Endothelial cell (in vitro differentiated cells): ENCODE measurements at regions not wholly inside any gene's neighbourhood (a gene's known extent, or its start where the extent isn't known, plus 50 kb on each side); places are given as distances from the start of the nearest gene placed in this dataset.

Experiments
- DNase-seq: peaks from one replicate; pipeline ENCODE4 v3.0.0; 2021; ENCODE audit warnings: low spot score
- H3K27ac Mint-ChIP-seq: one replicate; pipeline ENCODE4 v1.8.0; 2021; ENCODE audit warnings: mixed read lengths, inconsistent platforms; ENCODE audit not compliant: unreplicated experiment
- H3K27me3 Mint-ChIP-seq: one replicate; pipeline ENCODE4 v1.8.0; 2021; ENCODE audit warnings: mild to moderate bottlenecking, moderate library complexity, mixed read lengths, inconsistent platforms; ENCODE audit not compliant: unreplicated experiment
- H3K36me3 Mint-ChIP-seq: one replicate; pipeline ENCODE4 v1.8.0; 2021; ENCODE audit warnings: mild to moderate bottlenecking, low read depth, mixed read lengths, inconsistent platforms; ENCODE audit not compliant: unreplicated experiment
- H3K4me1 Mint-ChIP-seq: one replicate; pipeline ENCODE4 v1.8.0; 2021; ENCODE audit warnings: mild to moderate bottlenecking, mixed read lengths, inconsistent platforms; ENCODE audit not compliant: unreplicated experiment
- H3K4me3 Mint-ChIP-seq: one replicate; pipeline ENCODE4 v1.8.0; 2021; ENCODE audit warnings: mild to moderate bottlenecking, mixed read lengths, inconsistent platforms; ENCODE audit not compliant: unreplicated experiment
- H3K9me3 Mint-ChIP-seq: one replicate; pipeline ENCODE4 v1.8.0; 2021; ENCODE audit warnings: mixed read lengths, inconsistent platforms; ENCODE audit not compliant: unreplicated experiment
- TF ChIP-seq, protein P1 (sequence below): fragments of 200-600 bp; sonication (generic); IDR thresholded peaks from one replicate; pipeline ENCODE4 v1.5.0; 2021; ENCODE audit warnings: antibody characterized with exemption; ENCODE audit not compliant: unreplicated experiment

DNA sequence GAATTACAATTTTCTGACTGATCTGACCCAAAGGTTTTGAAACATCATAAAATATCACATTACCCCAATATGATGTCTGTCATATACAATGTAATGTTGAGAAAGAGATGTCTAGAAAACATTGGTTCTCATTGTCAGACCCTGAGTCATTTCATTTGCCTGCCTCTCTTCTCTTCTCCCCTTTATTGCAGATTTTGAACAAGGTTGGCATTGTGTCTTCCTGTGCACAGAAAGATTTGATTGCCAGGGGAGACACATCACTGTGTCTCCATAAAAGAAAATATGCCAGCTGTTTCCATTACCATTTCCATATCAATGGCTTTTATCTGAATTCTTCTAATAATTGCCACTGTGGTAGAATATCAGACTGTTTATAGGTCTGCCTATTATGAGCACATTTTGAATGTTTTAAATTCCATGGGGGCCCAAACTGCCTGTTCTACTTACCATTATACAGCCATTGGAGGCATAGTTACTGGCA, 65.6 kb downstream of the IFI44 start:
- TF ChIP-seq, protein P1, sequence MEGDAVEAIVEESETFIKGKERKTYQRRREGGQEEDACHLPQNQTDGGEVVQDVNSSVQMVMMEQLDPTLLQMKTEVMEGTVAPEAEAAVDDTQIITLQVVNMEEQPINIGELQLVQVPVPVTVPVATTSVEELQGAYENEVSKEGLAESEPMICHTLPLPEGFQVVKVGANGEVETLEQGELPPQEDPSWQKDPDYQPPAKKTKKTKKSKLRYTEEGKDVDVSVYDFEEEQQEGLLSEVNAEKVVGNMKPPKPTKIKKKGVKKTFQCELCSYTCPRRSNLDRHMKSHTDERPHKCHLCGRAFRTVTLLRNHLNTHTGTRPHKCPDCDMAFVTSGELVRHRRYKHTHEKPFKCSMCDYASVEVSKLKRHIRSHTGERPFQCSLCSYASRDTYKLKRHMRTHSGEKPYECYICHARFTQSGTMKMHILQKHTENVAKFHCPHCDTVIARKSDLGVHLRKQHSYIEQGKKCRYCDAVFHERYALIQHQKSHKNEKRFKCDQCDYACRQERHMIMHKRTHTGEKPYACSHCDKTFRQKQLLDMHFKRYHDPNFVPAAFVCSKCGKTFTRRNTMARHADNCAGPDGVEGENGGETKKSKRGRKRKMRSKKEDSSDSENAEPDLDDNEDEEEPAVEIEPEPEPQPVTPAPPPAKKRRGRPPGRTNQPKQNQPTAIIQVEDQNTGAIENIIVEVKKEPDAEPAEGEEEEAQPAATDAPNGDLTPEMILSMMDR, result no peak
- no peaks in the 10 kb centered on the region for H3K9me3 Mint-ChIP-seq
- no peaks in the 10 kb centered on the region for H3K4me1 Mint-ChIP-seq
- peaks cover 1% of the 10 kb centered on the region for H3K27me3 Mint-ChIP-seq
- H3K27ac Mint-ChIP-seq, result no peak overlapping the region
- DNase-seq, result no peak
- no peak overlapping the region for H3K4me3 Mint-ChIP-seq
- H3K36me3 Mint-ChIP-seq, result no peaks in the 10 kb centered on the region

DNA sequence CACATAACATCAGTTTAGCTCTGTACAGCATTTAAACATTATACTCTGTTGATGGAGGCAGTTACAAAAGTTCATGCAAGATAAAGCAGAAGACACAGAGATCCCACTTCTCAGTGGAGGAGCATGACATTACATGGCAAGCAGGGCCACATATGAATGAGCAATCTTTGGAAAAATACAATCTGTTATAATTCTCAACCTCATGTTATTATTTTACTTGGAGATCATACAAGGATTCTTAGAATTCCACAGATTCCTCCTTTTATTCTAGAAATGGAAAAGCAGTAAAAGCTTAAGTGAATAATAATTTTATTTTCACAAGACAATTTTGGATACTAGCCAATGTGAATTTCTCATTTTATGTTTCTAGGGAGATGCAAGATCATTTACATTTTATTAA, 66.6 kb downstream of the IFI44 start:
- Mint-ChIP-seq H3K4me3 (no peak overlapping the region), H3K27ac (no peak overlapping the region), H3K9me3 (no peaks in the 10 kb centered on the region), H3K4me1 (no peaks in the 10 kb centered on the region), H3K27me3 (peaks cover 1% of the 10 kb centered on the region), H3K36me3 (no peaks in the 10 kb centered on the region)
- TF ChIP-seq, protein P1, result no peak
- DNase-seq, result no peak

DNA sequence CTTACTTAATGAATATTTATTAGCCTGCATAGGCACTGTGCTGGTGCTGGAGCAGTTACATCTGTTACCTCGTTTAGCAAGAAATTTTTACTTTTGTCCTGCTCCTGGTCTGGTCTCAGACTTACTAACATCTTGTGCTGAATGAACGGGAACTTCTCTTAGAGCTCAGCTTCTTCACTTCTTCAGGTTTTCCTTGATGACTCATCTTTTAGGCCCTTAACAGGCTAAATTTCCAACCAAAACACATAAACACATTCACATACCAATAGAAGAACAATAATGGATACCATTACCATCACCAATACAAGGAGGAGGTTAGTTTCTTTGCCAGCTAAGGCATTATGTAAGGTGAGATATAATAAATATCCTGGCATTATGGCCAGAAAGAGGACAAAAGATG, 68.9 kb downstream of the IFI44 start:
- Mint-ChIP-seq H3K36me3 (no peaks in the 10 kb centered on the region), H3K27me3 (peaks cover 1% of the 10 kb centered on the region), H3K9me3 (no peaks in the 10 kb centered on the region), H3K27ac (no peak overlapping the region), H3K4me3 (no peak overlapping the region), H3K4me1 (no peaks in the 10 kb centered on the region)
- TF ChIP-seq, protein P1, result no peak
- DNase-seq, result no peak

DNA sequence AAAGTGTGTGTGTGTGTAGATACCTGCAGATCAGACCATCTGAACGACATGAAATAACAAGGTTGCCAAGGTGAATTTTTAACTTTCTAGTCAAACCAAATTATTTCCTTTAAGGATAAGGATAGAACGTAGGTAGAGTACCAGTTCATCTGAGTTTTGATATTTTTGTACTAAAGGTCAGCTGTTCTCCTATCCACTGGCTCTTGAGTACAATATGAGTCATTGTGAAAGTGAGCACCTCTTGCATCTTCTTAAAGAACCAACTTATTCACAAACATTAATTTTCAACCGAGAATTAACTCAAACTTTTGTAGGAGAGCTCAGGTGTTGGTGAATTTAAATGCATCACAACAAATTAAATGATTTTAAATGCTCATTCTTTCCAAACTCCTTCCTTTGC, 71.5 kb downstream of the IFI44 start:
- Mint-ChIP-seq H3K4me1 (no peaks in the 10 kb centered on the region), H3K27ac (no peak overlapping the region), H3K36me3 (no peaks in the 10 kb centered on the region), H3K4me3 (no peak overlapping the region), H3K27me3 (peaks cover 1% of the 10 kb centered on the region), H3K9me3 (no peaks in the 10 kb centered on the region)
- no peak for DNase-seq
- TF ChIP-seq, protein P1, result no peak

DNA sequence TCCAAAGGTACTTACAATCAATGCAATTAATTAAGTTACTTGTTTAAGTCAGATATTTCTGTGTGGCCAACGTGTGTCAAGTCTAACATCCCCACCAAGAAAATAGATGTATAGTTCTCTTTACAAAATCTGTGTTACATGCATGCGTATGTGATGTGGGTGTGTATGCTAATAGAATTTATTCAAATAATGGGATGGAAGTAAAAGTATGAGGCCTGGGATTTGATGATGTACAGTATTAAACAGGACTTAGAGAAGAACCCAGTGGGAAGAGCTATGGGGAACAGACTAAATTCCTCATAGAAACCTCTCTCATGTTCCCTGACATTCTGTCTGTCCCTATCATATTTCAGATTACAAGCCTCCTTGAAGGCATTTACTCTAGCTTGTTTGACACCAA, 72.5 kb downstream of the IFI44 start:
- peaks cover 1% of the 10 kb centered on the region for H3K27me3 Mint-ChIP-seq
- TF ChIP-seq, protein P1, result no peak

More for the DNA sequence above, 72.5 kb downstream of the IFI44 start:
- no peak overlapping the region for H3K27ac Mint-ChIP-seq
- no peaks in the 10 kb centered on the region for H3K9me3 Mint-ChIP-seq
- no peaks in the 10 kb centered on the region for H3K4me1 Mint-ChIP-seq
- DNase-seq, result no peak
- no peaks in the 10 kb centered on the region for H3K36me3 Mint-ChIP-seq
- H3K4me3 Mint-ChIP-seq, result no peak overlapping the region
